Endothelial cell of umbilical vein (primary cell): ENCODE measurements at regions not wholly inside any gene's neighbourhood (a gene's known extent, or its start where the extent isn't known, plus 50 kb on each side); places are given as distances from the start of the nearest gene placed in this dataset.

Source experiments
- BruUV-seq: library from RNA; stranded (reverse); fragments of 400-500 nt; replicated peaks from 2 replicates; lab custom pipeline; 2021; lab: Mats Ljungman, UMichigan
- CTCF ChIA-PET: fragments of 300-600, 350-600 bp; sonication (Branson Sonifier 250); formaldehyde crosslinking; loops from one replicate; lab custom pipeline; 2021; ENCODE audit warnings: antibody characterized with exemption, inconsistent platforms; lab: Charles Lee
- POLR2A ChIA-PET: fragments of 300-600, 350-600 bp; sonication (Branson Sonifier 250); formaldehyde crosslinking; loops from one replicate; lab custom pipeline; 2021; ENCODE audit warnings: antibody characterized with exemption, inconsistent platforms; lab: Charles Lee
- DNase-seq: peaks from one replicate; pipeline ENCODE4 v3.0.0-alpha.2; 2011; ENCODE audit warnings: low read depth, low spot score
- FAIRE-seq: peaks from 2 replicates; lab custom pipeline; 2011; peaks lifted over from hg19 to GRCh38; lab: Jason Lieb, UNC
- H2AFZ ChIP-seq: 2 replicates; pipeline ENCODE4 v1.6.0; 2012; ENCODE audit warnings: low read depth, low read length, control low read depth, inconsistent platforms
- H3K27ac ChIP-seq: 2 replicates; pipeline ENCODE4 v1.5.1; 2011; ENCODE audit warnings: low read depth, mild to moderate bottlenecking, control low read depth, low read length, moderate library complexity; ENCODE audit not compliant: insufficient read depth
- H3K27me3 ChIP-seq, 2 experiments: 2 replicates each; pipeline versions ENCODE4 v1.6.0 to v1.6.1; 2011; ENCODE audit warnings: low read length in 2 of 2, mixed read lengths in 1 of 2; ENCODE audit not compliant: control insufficient read depth in 2 of 2, insufficient read depth in 2 of 2
- H3K36me3 ChIP-seq, 2 experiments: 2 replicates in 1 of 2; 3 replicates in 1 of 2; pipeline ENCODE4 v1.5.1; 2011; ENCODE audit warnings: low read length in 2 of 2, mild to moderate bottlenecking in 1 of 2, moderate library complexity in 1 of 2; ENCODE audit not compliant: control insufficient read depth in 2 of 2, insufficient read depth in 2 of 2; ENCODE audit errors: extremely low read depth in 1 of 2
- H3K4me1 ChIP-seq: 3 replicates; pipeline ENCODE4 v1.5.1; 2011; ENCODE audit warnings: mild to moderate bottlenecking, low read length; ENCODE audit not compliant: control insufficient read depth, insufficient read depth; ENCODE audit errors: extremely low read depth
- H3K4me2 ChIP-seq: 2 replicates; pipeline ENCODE4 v1.6.1; 2011; ENCODE audit warnings: low read length, control low read depth, mixed read lengths; ENCODE audit not compliant: insufficient read depth
- H3K4me3 ChIP-seq, 3 experiments: fragments of 200-600 bp in 1 of 3; sonication (generic), shearing (Covaris generic) in 1 of 3; replicated peaks in 1 of 3; 2 replicates each; pipeline ENCODE4 v1.5.1; 2011 to 2016; ENCODE audit warnings: control low read depth in 3 of 3, low read length in 3 of 3, mild to moderate bottlenecking in 2 of 3, inconsistent platforms in 1 of 3, low read depth in 1 of 3, moderate library complexity in 1 of 3; ENCODE audit not compliant: insufficient read depth in 1 of 3
- H3K79me2 ChIP-seq: 2 replicates; pipeline ENCODE4 v1.6.0; 2012; ENCODE audit warnings: low read length, inconsistent platforms; ENCODE audit not compliant: control insufficient read depth, insufficient read depth
- H3K9ac ChIP-seq: replicated peaks from 2 replicates; pipeline ENCODE3; 2011; ENCODE audit warnings: low read length, control low read depth; ENCODE audit not compliant: insufficient read depth; ENCODE audit errors: extremely low read depth
- H3K9me1 ChIP-seq: replicated peaks from 3 replicates; pipeline ENCODE4 v1.6.0; 2011; ENCODE audit warnings: mild to moderate bottlenecking, low read length; ENCODE audit not compliant: control insufficient read depth, insufficient read depth; ENCODE audit errors: extremely low read depth
- H3K9me3 ChIP-seq: replicated peaks from 2 replicates; pipeline ENCODE4 v1.5.1; 2012; ENCODE audit warnings: low read length, inconsistent platforms; ENCODE audit not compliant: control insufficient read depth, insufficient read depth
- H4K20me1 ChIP-seq: replicated peaks from 2 replicates; pipeline ENCODE3; 2011; ENCODE audit warnings: mild to moderate bottlenecking, low read length; ENCODE audit not compliant: control insufficient read depth, insufficient read depth; ENCODE audit errors: extremely low read depth
- EZH2 ChIP-seq: IDR thresholded peaks from 2 replicates; pipeline ENCODE4 v1.6.1; 2012; ENCODE audit warnings: borderline replicate concordance, low read depth, mild to moderate bottlenecking, moderate library complexity, low read length, inconsistent platforms; ENCODE audit not compliant: severe bottlenecking
- FOS ChIP-seq: IDR thresholded peaks from 2 replicates; pipeline ENCODE4 v1.6.1; 2011; ENCODE audit warnings: mild to moderate bottlenecking, low read length, moderate library complexity, borderline replicate concordance; ENCODE audit not compliant: insufficient read depth
- GATA2 ChIP-seq: IDR thresholded peaks from 2 replicates; pipeline ENCODE4 v1.7.0; 2011; ENCODE audit warnings: low read depth, mild to moderate bottlenecking, moderate library complexity, mixed read lengths, low read length; ENCODE audit not compliant: insufficient read length, insufficient read depth
- JUN ChIP-seq: IDR thresholded peaks from 2 replicates; pipeline ENCODE4 v1.6.1; 2011; ENCODE audit warnings: borderline replicate concordance, low read depth; ENCODE audit not compliant: insufficient read length, insufficient read depth
- MYC ChIP-seq: IDR thresholded peaks from one replicate; pipeline ENCODE4 v1.6.1; 2011; ENCODE audit warnings: mild to moderate bottlenecking, low read depth, low read length
- POLR2A ChIP-seq: IDR thresholded peaks from 2 replicates; pipeline ENCODE4 v1.6.1; 2012; ENCODE audit warnings: low read depth, mild to moderate bottlenecking, control low read depth, low read length
- POLR2AphosphoS5 ChIP-seq: IDR thresholded peaks from 2 replicates; pipeline ENCODE4 v1.6.1; 2012; ENCODE audit warnings: low read depth, mild to moderate bottlenecking, control low read depth, low read length, moderate library complexity; ENCODE audit not compliant: insufficient read depth
- dilution Hi-C: fragments of 300-500 bp; cut with MboI; formaldehyde crosslinking; loops from one replicate; pipeline ENCODE4 v1.15.0; 2019; ENCODE audit warnings: low sequenced_read_pairs; ENCODE audit not compliant: extremely low pct_ligation_motif_present
- intact Hi-C: fragments of 100-400 bp; cut with micrococcal nuclease; formaldehyde crosslinking; loops from one replicate; pipeline ENCODE4 v1.10.0; 2022
- TF ChIP-seq, protein P1 (sequence below): IDR thresholded peaks from 2 replicates; pipeline ENCODE4 v1.6.1; 2011; ENCODE audit not compliant: insufficient read depth, insufficient read length
- TF ChIP-seq, protein P2 (sequence below), 2 donors: IDR thresholded peaks; 1 replicate in 1 of 2; 2 replicates in 1 of 2; pipeline ENCODE4 v1.5.1; 2011; ENCODE audit warnings: low read length in 2 of 2, mild to moderate bottlenecking in 2 of 2, moderate library complexity in 2 of 2, control low read depth in 1 of 2, inconsistent platforms in 1 of 2, low read depth in 1 of 2; ENCODE audit not compliant: insufficient read depth in 1 of 2; ENCODE audit errors: extremely low read depth in 1 of 2

DNA sequence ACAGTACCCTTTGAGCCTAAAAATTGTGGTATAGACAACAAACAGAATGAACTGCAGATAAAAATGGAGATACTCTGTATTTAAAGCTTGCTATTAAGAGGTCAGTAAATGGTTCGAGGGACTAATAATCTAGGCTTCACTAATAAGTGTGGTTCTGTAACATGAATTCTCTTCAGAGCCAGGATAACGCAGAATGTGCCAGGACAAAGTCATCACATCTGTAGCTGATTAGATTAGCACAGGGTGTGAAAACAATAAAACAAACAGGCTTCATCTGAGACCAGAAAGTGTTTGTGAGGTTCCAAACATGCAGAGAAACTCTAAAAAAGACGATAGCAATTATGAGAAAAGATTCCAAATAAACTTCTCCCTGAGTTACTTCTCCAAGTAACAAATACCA lies 89.1 kb upstream of the LUZP2 start:
- dilution Hi-C loops (no loop called here), intact Hi-C loops (no loop called here)
- POLR2A ChIA-PET = no interaction called here

More for the DNA sequence above, 89.1 kb upstream of the LUZP2 start:
- DNase-seq (no peak), FAIRE-seq (no peak)
- Histone ChIP-seq H3K4me1 (no peaks in the 10 kb centered on the region), H3K9me3 (no peaks in the 10 kb centered on the region), H3K27ac (no peak overlapping the region), H3K36me3 (no peaks in the 10 kb centered on the region), H4K20me1 (no peaks in the 10 kb centered on the region), H3K79me2 (no peaks in the 10 kb centered on the region), H3K4me2 (no peak overlapping the region), H2AFZ (no peak overlapping the region), H3K9ac (no peak overlapping the region), H3K9me1 (no peaks in the 10 kb centered on the region), H3K27me3 (no peaks in the 10 kb centered on the region), H3K4me3 (no peak overlapping the region)
- BruUV-seq = no TSS peak
- CTCF ChIA-PET = interaction anchor here (1.0 kb wide), 1 partner anchor 14 kb away, joined by 3 read pairs; no protein-coding TSS in a partner anchor
- TF ChIP-seq GATA2 (no peak), JUN (no peak), MYC (no peak), POLR2A (no peak), EZH2 (no peak), FOS (no peak), POLR2AphosphoS5 (no peak)
- TF ChIP-seq, protein P1, sequence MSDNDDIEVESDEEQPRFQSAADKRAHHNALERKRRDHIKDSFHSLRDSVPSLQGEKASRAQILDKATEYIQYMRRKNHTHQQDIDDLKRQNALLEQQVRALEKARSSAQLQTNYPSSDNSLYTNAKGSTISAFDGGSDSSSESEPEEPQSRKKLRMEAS = no peak
- TF ChIP-seq, protein P2, sequence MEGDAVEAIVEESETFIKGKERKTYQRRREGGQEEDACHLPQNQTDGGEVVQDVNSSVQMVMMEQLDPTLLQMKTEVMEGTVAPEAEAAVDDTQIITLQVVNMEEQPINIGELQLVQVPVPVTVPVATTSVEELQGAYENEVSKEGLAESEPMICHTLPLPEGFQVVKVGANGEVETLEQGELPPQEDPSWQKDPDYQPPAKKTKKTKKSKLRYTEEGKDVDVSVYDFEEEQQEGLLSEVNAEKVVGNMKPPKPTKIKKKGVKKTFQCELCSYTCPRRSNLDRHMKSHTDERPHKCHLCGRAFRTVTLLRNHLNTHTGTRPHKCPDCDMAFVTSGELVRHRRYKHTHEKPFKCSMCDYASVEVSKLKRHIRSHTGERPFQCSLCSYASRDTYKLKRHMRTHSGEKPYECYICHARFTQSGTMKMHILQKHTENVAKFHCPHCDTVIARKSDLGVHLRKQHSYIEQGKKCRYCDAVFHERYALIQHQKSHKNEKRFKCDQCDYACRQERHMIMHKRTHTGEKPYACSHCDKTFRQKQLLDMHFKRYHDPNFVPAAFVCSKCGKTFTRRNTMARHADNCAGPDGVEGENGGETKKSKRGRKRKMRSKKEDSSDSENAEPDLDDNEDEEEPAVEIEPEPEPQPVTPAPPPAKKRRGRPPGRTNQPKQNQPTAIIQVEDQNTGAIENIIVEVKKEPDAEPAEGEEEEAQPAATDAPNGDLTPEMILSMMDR (IDR thresholded peaks at IDR 0.05; ENCODE audit: extremely low read depth in 1 of 2, insufficient read depth in 1 of 2, low read depth in 1 of 2, low read length in 2 of 2) = no peak
